ENCODE measurements at regions not wholly inside any gene's neighbourhood (a gene's known extent, or its start where the extent isn't known, plus 50 kb on each side); places are given as distances from the start of the nearest gene placed in this dataset.

GRCh38 chr3:14273901-14274611 lies 95.4 kb downstream of the LSM3 start:
- no peak for DNase-seq

GRCh38 chr3:14274612-14274936 lies 96.0 kb downstream of the LSM3 start:
- no peak for DNase-seq

- DNase-seq, result no peak
Measured at GRCh38 chr3:14274999-14275961, 96.7 kb downstream of the LSM3 start.

GRCh38 chr3:14275962-14276909 lies 97.6 kb downstream of the LSM3 start:
- DNase-seq, result no peak

- DNase-seq, result no peak
Measured at GRCh38 chr3:14277557-14277956, 98.9 kb downstream of the LSM3 start.

- DNase-seq, result no peak
Measured at GRCh38 chr3:14278265-14278798, 99.7 kb downstream of the LSM3 start.

GRCh38 chr3:14278799-14279625 lies 100.4 kb downstream of the LSM3 start:
- no peak for DNase-seq

- no peak for DNase-seq
Measured at GRCh38 chr3:14279626-14280061, 101.0 kb downstream of the LSM3 start.

- DNase-seq, result no peak
Measured at GRCh38 chr3:14280326-14280725, 101.7 kb downstream of the LSM3 start.

- no peak for DNase-seq
Measured at GRCh38 chr3:14281053-14281452, 102.4 kb downstream of the LSM3 start.

GRCh38 chr3:14282001-14282705 lies 103.5 kb downstream of the LSM3 start:
- DNase-seq, result no peak

GRCh38 chr3:14282706-14283075 lies 104.1 kb downstream of the LSM3 start:
- DNase-seq, result no peak

GRCh38 chr3:14283092-14283812 lies 104.6 kb downstream of the LSM3 start:
- DNase-seq, result no peak

- no peak for DNase-seq
Measured at GRCh38 chr3:14283813-14284438, 105.3 kb downstream of the LSM3 start.

GRCh38 chr3:14284694-14285547 lies 106.3 kb downstream of the LSM3 start:
- no peak for DNase-seq

GRCh38 chr3:14285548-14285925 lies 106.9 kb downstream of the LSM3 start:
- no peak for DNase-seq

GRCh38 chr3:14286887-14287500 lies 108.4 kb downstream of the LSM3 start:
- no peak for DNase-seq

- no peak for DNase-seq
Measured at GRCh38 chr3:14288177-14288788, 109.7 kb downstream of the LSM3 start.
